Upper lobe of left lung (tissue), 4 donors: ENCODE measurements at regions not wholly inside any gene's neighbourhood (a gene's known extent, or its start where the extent isn't known, plus 50 kb on each side); places are given as distances from the start of the nearest gene placed in this dataset.

ENCODE experiments used
- CTCF ChIP-seq, 6 experiments: fragments of 450-650 bp in 4 of 6; fragments of 200-600 bp in 2 of 6; sonication (generic) in 2 of 6; IDR thresholded peaks; one replicate each; pipeline ENCODE4 v1.5.1; 2016 to 2019; ENCODE audit warnings: antibody characterized with exemption in 6 of 6
- POLR2A ChIP-seq, 4 donors: fragments of 450-650 bp; IDR thresholded peaks; one replicate each; pipeline ENCODE4 v1.5.1; 2016 to 2017; ENCODE audit warnings: antibody characterized with exemption in 4 of 4, mild to moderate bottlenecking in 2 of 4
- POLR2AphosphoS5 ChIP-seq, 2 donors: sonication (generic); formaldehyde crosslinking; IDR thresholded peaks; one replicate each; pipeline ENCODE4 v1.5.1; 2017; ENCODE audit warnings: antibody characterized with exemption in 2 of 2

GRCh38 chr12:17609153-17609552 lies 480.8 kb downstream of the RERGL start:
- TF ChIP-seq CTCF (IDR thresholded peaks at IDR 0.05) = no peak
- TF ChIP-seq POLR2AphosphoS5 (IDR thresholded peaks at IDR 0.05) = no peak
- TF ChIP-seq POLR2A (IDR thresholded peaks at IDR 0.05) = no peak
